Activated CD8-positive, alpha-beta memory T cell treated with anti-CD3 and anti-CD28 coated beads, Interleukin-2, amount 10 ng/mL, durations not matched to agents 7 days and 5 days (primary cell): ENCODE measurements at regions not wholly inside any gene's neighbourhood (a gene's known extent, or its start where the extent isn't known, plus 50 kb on each side); places are given as distances from the start of the nearest gene placed in this dataset.

Experiments used
- ATAC-seq: fragments of 150-1000 bp; cut with Tn5 transposase; one replicate; pipeline ENCODE4 v1.10.0; 2021; ENCODE audit warnings: moderate library complexity
- CTCF ChIA-PET: fragments of 350-600 bp; sonication (Branson Sonifier 250); formaldehyde crosslinking; loops from one replicate; lab custom pipeline; 2021; ENCODE audit warnings: antibody characterized with exemption; lab: Charles Lee
- DNase-seq: peaks from one replicate; pipeline ENCODE4 v3.0.0-alpha.2; 2020
- H3K27ac Mint-ChIP-seq: one replicate; pipeline ENCODE4 v1.8.0; 2021; ENCODE audit warnings: mild to moderate bottlenecking, mixed read lengths
- H3K27me3 Mint-ChIP-seq: one replicate; pipeline ENCODE4 v1.8.0; 2021; ENCODE audit warnings: mixed read lengths
- H3K36me3 Mint-ChIP-seq: one replicate; pipeline ENCODE4 v1.8.0; 2021; ENCODE audit warnings: mild to moderate bottlenecking, mixed read lengths
- H3K4me1 Mint-ChIP-seq: one replicate; pipeline ENCODE4 v1.8.0; 2021; ENCODE audit warnings: mixed read lengths
- H3K4me3 Mint-ChIP-seq: one replicate; pipeline ENCODE4 v1.8.0; 2021; ENCODE audit warnings: mild to moderate bottlenecking, moderate library complexity, mixed read lengths
- H3K9me3 Mint-ChIP-seq: one replicate; pipeline ENCODE4 v1.8.0; 2022; ENCODE audit warnings: low read depth, mixed read lengths

DNA sequence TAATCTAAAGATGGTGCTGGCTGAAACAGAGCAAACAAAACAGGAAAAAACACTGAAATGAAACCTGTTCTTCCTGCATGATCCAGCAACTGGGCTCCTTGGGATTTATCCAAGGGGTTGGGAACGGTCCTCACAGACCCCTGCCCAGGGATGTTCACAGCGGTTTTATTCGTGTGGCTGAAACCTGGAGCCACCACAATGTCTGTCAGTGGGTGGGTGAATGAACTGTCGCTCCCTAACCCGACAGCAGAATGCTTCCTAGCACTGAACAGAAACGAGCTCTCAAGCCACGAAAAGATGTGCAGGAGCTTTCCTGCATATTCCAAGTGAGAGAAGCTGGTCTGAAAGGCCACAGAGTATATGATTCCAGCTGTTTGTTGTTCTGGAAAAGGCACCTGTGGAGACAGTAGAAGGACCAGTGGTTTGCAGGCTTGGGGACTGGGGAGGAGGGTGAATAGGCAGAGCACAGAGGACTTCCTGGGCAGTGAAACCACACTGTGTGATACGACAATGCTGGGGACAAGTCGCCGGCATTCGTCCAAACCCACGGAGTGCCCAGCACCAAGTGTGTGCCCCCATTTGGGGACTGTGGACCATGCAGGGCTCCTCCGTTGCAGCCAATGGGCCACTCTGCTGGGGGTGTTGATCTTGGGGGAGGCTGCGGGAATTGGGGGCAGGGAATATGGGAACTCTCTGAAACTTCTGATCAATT, 73.9 kb downstream of the TEX29 start:
- Mint-ChIP-seq H3K4me1 (no peaks in the 10 kb centered on the region), H3K36me3 (no peaks in the 10 kb centered on the region), H3K9me3 (no peaks in the 10 kb centered on the region), H3K27me3 (no peaks in the 10 kb centered on the region), H3K27ac (no peak overlapping the region), H3K4me3 (no peak overlapping the region)
- no peak for ATAC-seq
- CTCF ChIA-PET, result no interaction called here
- DNase-seq, result peak; percentile 29

DNA sequence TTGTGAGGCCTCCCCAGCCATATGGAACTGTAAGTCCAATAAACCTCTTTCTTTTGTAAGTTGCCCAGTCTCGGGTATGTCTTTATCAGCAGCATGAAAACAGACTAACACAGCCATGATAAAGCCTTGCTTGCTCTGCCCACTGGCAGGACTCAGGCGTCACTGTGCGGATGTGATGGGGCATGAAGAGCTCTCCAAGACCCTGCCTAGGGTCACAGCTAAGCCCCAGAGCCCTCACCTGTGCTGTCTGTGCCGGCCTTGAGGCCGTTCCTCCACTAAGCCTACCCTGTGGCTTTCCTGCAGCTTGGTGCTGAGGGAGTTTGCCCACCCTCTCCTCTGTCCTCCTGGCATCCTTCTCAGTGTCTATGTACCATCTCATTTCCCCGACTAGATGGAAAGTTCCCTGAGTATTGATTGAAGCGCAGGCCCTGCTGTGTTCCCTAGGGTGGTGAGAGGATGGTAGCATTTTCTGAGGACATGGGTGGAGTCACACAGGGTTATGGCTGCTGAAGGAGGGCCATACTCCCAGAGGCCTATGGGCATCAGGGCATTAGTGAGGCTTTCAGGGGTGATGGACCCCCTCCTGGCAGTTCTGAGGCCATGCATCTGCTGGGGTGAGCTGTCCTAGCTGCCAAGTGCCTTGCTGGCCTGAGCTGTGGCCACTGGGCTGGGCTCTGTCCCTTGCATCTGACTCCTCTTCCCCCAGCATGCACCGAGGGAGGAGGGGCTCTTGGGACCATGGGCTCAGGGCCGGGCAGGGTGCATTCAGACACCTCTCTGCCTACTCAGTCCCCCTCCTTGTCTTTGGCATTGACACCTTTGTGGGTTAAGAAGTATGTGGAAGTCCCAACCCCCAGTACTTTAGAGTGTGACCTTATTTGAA, 75.3 kb downstream of the TEX29 start:
- DNase-seq (peak; percentile 34), ATAC-seq (no peak)
- Mint-ChIP-seq H3K27ac (no peak overlapping the region), H3K36me3 (no peaks in the 10 kb centered on the region), H3K27me3 (no peaks in the 10 kb centered on the region), H3K4me3 (no peak overlapping the region), H3K9me3 (no peaks in the 10 kb centered on the region), H3K4me1 (no peaks in the 10 kb centered on the region)
- CTCF ChIA-PET, result no interaction called here

DNA sequence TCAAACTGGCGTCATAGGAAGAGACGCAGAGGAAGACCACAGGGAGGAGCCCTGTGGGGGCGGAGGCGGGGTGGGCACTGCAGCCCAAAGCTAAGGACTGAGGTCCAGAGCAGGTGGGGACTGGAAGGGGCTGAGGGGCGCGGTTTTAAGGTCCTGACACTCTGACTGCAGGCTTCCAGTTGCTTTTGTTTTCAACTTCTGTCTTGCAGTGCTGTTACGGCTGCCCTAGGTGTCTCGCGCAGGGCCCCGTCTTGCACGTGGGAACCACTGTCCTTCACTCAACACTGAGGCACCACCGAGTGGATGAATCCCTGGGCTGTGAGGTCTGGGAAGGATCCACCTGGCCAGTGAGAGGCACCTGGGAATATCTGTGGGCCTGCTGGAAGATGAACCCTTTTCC, 76.0 kb downstream of the TEX29 start:
- H3K27me3 Mint-ChIP-seq, result no peaks in the 10 kb centered on the region
- H3K4me3 Mint-ChIP-seq, result no peak overlapping the region
- ATAC-seq, result no peak
- no peaks in the 10 kb centered on the region for H3K4me1 Mint-ChIP-seq
- CTCF ChIA-PET, result no interaction called here
- no peak overlapping the region for H3K27ac Mint-ChIP-seq
- H3K9me3 Mint-ChIP-seq, result no peaks in the 10 kb centered on the region
- DNase-seq, result peak; percentile 37
- no peaks in the 10 kb centered on the region for H3K36me3 Mint-ChIP-seq

DNA sequence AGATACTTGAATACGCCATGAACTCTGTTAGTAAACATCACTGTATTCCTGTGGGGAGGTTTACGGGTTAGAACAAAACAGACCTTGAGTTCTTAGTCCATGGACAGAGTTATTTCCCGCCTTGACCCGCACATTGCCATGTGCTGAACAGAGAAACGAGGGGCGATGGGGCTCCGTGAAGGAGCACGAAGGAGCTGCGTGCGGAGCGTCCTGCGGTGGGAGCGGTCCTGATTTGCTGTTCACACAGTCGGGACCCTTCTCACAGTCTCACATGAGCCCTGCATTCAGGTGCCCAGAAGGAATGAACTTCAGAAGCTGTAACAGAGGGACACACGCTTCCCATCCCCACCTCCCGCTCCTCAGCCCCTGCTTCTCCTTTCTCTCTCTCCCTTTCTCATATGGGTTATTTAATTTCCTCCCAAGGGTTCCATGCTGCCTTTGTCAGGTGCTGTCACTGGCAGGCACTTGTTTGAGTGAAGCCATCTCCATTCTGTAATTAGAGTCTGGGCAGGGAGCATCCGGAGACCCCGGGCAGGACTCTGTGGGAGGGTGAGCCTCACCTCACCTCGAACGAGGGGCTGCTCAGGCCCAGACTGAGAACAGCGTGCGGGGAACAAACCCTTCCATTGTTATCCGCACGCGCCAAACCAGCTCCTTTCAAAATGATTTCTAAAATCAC, 76.9 kb downstream of the TEX29 start:
- H3K27ac Mint-ChIP-seq, result no peak overlapping the region
- H3K36me3 Mint-ChIP-seq, result no peaks in the 10 kb centered on the region
- no peaks in the 10 kb centered on the region for H3K4me1 Mint-ChIP-seq
- no peaks in the 10 kb centered on the region for H3K27me3 Mint-ChIP-seq
- H3K4me3 Mint-ChIP-seq, result no peak overlapping the region
- peak; percentile 37 for DNase-seq
- no peaks in the 10 kb centered on the region for H3K9me3 Mint-ChIP-seq
- ATAC-seq, result no peak
- CTCF ChIA-PET, result no interaction called here

DNA sequence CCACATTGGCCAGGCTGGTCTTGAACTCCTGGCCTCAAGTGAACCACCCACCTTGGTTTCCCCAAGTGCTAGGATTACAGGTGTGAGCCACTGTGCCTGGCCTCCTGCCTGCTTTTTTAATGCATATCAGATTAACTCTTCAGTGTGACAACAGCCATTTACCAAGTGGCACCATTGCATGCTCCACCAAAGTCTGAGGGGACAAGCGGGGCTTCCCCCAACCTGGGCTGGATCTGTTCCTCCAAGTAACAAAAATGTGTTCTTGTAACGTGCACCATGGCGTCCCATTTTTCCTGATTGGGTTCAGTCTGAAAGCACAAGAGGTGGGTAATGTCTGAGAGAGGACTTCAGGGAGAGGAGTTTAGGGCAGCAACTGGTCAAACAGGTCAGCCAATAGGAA, 77.8 kb downstream of the TEX29 start:
- Mint-ChIP-seq H3K27me3 (no peaks in the 10 kb centered on the region), H3K27ac (no peak overlapping the region), H3K9me3 (no peaks in the 10 kb centered on the region), H3K4me3 (no peak overlapping the region), H3K4me1 (no peaks in the 10 kb centered on the region), H3K36me3 (no peaks in the 10 kb centered on the region)
- DNase-seq, result peak; percentile 19
- ATAC-seq, result no peak
- CTCF ChIA-PET, result no interaction called here

DNA sequence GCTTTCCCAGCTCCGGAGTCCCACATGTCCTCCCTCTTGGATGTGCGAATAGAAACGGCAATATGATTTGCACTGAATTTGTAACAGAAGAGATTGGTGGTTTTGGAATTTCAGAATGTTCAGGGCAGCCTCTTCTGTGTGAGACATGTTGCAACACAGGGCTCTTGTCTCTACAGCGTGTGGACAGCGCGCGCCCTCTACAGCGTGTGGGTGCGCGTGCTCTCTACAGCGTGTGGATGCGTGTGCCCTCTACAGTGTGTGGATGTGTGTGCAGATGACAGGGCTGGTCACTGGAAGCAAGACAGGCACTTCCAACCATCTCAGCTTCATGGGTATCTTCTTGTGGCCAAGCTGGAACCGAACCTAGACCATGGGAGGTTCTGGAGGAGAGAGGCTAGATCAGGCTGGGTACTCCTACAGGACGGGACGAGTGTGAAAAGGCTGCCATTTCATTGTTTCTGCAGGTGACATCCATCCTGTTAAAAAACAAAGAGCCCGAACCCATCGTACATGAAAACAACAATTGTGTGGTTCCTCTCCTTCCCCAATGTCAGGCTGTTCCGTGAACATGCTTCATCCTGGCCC, 78.4 kb downstream of the TEX29 start:
- Mint-ChIP-seq H3K4me1 (no peaks in the 10 kb centered on the region), H3K27me3 (no peaks in the 10 kb centered on the region), H3K27ac (no peak overlapping the region), H3K4me3 (no peak overlapping the region), H3K9me3 (no peaks in the 10 kb centered on the region), H3K36me3 (no peaks in the 10 kb centered on the region)
- DNase-seq (peak; percentile 18), ATAC-seq (no peak)
- CTCF ChIA-PET, result interaction anchor here (1.2 kb wide), 1 partner anchor 114 kb away, joined by 3 read pairs; no protein-coding TSS in a partner anchor

DNA sequence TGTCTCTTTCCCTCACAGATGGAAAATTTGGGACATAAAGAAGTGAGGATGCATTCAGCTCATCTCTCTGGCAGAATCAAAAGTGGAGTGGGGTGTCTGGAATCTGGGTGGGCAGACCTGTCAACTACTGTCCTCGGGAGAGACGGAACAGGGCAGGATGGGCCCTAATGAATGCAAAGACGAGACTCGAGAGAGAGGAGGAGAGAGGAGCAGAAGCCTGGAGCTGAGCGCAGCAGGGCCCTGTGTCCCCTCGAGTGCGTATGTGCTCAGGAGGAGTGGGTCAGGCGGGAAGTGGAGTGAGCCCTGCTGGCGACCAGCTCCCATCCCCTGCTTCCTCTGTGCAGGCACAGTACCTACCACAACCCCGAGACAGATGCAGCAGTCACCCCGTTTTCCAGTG, 78.9 kb downstream of the TEX29 start:
- Mint-ChIP-seq H3K4me3 (no peak overlapping the region), H3K36me3 (no peaks in the 10 kb centered on the region), H3K27me3 (no peaks in the 10 kb centered on the region), H3K4me1 (no peaks in the 10 kb centered on the region), H3K9me3 (no peaks in the 10 kb centered on the region), H3K27ac (no peak overlapping the region)
- no peak for ATAC-seq
- DNase-seq, result peak; percentile 14
- CTCF ChIA-PET, result interaction anchor here (0.8 to 1.2 kb wide), 2 partner anchors 114 to 332 kb away, joined by 3 to 4 read pairs; no protein-coding TSS in a partner anchor

DNA sequence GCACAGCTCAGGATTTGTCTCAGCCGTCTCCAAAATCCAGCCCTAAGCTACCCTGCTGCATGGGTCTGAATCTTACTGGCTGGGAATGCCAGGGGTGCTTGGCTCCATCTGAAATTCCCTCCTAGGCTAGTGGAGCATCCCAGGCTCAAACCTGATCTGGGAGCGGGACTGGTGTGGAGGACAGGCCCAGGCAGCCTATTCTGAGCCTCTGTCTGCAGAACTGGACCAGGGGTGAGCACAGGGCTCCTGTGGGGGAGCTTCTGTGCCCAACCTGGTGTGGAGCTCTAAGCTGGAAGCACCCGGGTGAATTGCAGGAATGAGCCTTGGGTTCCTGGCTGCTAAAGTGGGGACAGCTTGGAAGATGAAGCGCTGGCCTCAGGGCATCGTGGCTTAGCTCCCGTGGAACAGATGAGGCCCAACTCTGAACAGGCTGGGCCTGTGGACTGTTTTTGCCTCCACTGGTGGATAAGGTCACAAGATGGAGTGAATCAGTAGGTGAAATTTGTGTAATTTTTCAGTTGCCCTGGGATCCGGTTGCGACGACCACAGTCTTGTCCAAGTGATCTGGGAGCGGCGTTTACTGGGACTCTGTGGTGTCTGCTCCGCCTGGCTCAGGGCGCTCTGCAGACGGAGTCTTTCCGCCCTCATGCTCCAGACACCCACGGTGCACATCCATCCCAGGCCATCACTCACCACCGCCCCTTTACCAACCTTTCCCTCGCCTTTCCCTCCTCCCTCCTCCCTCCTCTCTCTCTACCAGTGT, 79.5 kb downstream of the TEX29 start:
- no peaks in the 10 kb centered on the region for H3K4me1 Mint-ChIP-seq
- no peaks in the 10 kb centered on the region for H3K27me3 Mint-ChIP-seq
- DNase-seq (peak; percentile 32), ATAC-seq (no peak)
- no peaks in the 10 kb centered on the region for H3K36me3 Mint-ChIP-seq
- no peak overlapping the region for H3K4me3 Mint-ChIP-seq
- no peaks in the 10 kb centered on the region for H3K9me3 Mint-ChIP-seq
- H3K27ac Mint-ChIP-seq, result no peak overlapping the region
- CTCF ChIA-PET, result interaction anchor here (0.8 to 1.2 kb wide), 2 partner anchors 115 to 332 kb away, joined by 3 to 4 read pairs; no protein-coding TSS in a partner anchor

DNA sequence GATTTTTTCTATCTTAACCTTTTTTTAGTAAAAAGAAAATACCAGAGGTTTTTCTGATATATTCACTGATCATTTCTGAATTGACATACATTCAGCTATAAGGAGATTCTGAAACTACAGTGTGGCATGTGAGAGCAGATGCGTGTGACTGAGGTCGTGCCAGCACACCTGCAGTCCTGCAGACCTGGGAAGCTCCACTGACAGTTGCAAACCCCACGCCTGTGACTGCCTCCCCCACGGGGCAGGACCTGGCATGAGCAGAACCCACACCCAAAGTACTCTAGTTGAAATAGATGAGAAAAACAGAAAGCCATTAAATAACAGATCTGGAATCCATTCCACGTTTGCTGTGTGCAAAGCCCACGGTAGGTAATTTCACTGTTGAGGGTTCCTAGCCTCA, 80.7 kb downstream of the TEX29 start:
- H3K36me3 Mint-ChIP-seq, result no peaks in the 10 kb centered on the region
- no peak overlapping the region for H3K4me3 Mint-ChIP-seq
- CTCF ChIA-PET, result no interaction called here
- no peak overlapping the region for H3K27ac Mint-ChIP-seq
- ATAC-seq (no peak), DNase-seq (no peak)
- H3K4me1 Mint-ChIP-seq, result no peaks in the 10 kb centered on the region
- H3K27me3 Mint-ChIP-seq, result no peaks in the 10 kb centered on the region
- H3K9me3 Mint-ChIP-seq, result no peaks in the 10 kb centered on the region

DNA sequence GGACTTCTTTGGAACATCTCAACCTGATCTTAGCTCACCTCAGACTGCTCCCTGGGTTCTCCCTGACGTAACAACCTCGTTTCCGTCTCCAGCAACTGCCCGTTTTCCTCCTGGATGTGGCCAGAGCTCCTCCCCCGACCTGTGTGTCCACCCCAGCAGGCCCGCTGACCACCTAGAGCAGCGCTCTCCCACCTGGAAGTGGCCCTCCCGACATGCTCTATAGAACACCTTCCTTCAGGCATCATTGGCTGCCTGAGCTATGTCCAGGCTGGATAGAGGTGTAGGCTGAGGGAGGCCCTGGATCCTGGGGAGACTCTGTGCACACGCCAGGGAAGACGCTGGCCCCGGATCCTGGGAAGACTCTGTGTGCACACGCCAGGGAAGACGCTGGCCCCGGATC, 81.3 kb downstream of the TEX29 start:
- no peak for DNase-seq
- H3K4me3 Mint-ChIP-seq, result no peak overlapping the region
- CTCF ChIA-PET, result no interaction called here
- H3K4me1 Mint-ChIP-seq, result no peaks in the 10 kb centered on the region
- H3K9me3 Mint-ChIP-seq, result no peaks in the 10 kb centered on the region
- no peak for ATAC-seq
- no peak overlapping the region for H3K27ac Mint-ChIP-seq
- no peaks in the 10 kb centered on the region for H3K27me3 Mint-ChIP-seq
- H3K36me3 Mint-ChIP-seq, result no peaks in the 10 kb centered on the region

DNA sequence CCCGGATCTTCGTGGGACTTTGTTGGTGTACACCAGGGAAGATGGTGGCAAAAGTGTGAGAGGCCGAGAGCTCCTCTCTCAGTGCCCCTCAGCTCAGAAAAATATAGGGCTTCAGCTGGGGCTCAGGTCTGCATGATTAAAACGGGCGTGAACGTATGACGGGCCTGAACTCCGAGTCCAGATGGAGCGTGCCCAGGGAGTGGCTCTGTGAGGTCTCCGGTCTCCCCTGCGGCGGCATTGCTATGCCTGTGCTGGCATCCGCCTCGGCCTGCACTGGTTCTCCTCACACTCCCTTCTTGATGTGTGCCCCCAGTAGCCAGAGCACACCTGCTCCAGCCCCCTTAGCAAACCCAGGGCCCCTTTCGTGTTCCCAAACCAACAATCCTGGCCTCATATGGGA, 82.0 kb downstream of the TEX29 start:
- Mint-ChIP-seq H3K4me3 (no peak overlapping the region), H3K4me1 (no peaks in the 10 kb centered on the region), H3K36me3 (no peaks in the 10 kb centered on the region), H3K27me3 (peaks cover under 1% of the 10 kb centered on the region), H3K27ac (no peak overlapping the region), H3K9me3 (no peaks in the 10 kb centered on the region)
- no peak for DNase-seq
- no peak for ATAC-seq
- CTCF ChIA-PET, result no interaction called here

DNA sequence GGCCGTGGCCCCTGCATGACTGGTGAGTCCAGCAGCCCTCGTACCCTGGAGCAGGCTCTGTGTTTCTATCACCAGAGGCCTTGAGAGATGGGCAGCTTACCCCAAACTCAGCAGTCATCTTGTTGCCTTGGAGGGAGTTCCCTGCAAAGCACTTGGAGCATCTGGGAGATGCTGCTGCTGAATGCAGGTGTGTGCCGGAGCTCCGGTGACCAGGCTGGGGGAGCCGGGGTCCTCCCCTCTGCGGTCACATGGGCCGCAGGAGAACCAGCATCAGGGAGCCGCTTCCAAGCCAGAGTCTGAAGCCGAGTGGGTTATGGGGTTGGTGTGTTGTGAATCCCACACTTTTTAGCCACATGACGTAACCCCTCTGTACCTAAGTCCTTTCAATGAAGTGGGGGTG, 82.8 kb downstream of the TEX29 start:
- ATAC-seq, result no peak
- no peak overlapping the region for H3K4me3 Mint-ChIP-seq
- peaks cover 6% of the 10 kb centered on the region for H3K27me3 Mint-ChIP-seq
- H3K36me3 Mint-ChIP-seq, result no peaks in the 10 kb centered on the region
- no peaks in the 10 kb centered on the region for H3K4me1 Mint-ChIP-seq
- H3K9me3 Mint-ChIP-seq, result no peaks in the 10 kb centered on the region
- no peak for DNase-seq
- CTCF ChIA-PET, result interaction anchor here (1.4 kb wide), 1 partner anchor 336 kb away, joined by 5 read pairs; no protein-coding TSS in a partner anchor
- no peak overlapping the region for H3K27ac Mint-ChIP-seq
